Body of pancreas (tissue), 4 donors: ENCODE measurements at regions not wholly inside any gene's neighbourhood (a gene's known extent, or its start where the extent isn't known, plus 50 kb on each side); places are given as distances from the start of the nearest gene placed in this dataset.
"Not testable (repeated sequence)": the region's sequence is repeated elsewhere in the genome, so short reads cannot be mapped to it uniquely, and the experiment has no call there.

ENCODE experiments used
- ATAC-seq: fragments of 150-250 bp; one replicate; pipeline ENCODE4 v1.9.1; 2016
- DNase-seq, 4 donors: peaks; one replicate each; pipeline ENCODE4 v3.0.0-alpha.2; 2019
- H3K27ac ChIP-seq, 4 donors: fragments of 200-600 bp; sonication (generic); 1 replicate in 3 of 4; 2 replicates in 1 of 4; pipeline versions ENCODE4 v1.5.1 to v1.6.1; 2016 to 2019; ENCODE audit warnings: mild to moderate bottlenecking in 1 of 4, mixed read lengths in 1 of 4, moderate library complexity in 1 of 4
- H3K27me3 ChIP-seq, 2 donors: fragments of 200-600 bp; sonication (generic); one replicate each; pipeline ENCODE4 v1.6.0; 2016; ENCODE audit warnings: mild to moderate bottlenecking in 1 of 2
- H3K36me3 ChIP-seq, 2 donors: fragments of 200-600 bp; sonication (generic); replicated peaks in 1 of 2; 2 replicates each; pipeline ENCODE4 v1.5.1; 2016; ENCODE audit warnings: low read depth in 2 of 2; ENCODE audit not compliant: insufficient read depth in 1 of 2
- H3K4me1 ChIP-seq: fragments of 200-600 bp; sonication (generic); one replicate; pipeline ENCODE4 v1.6.0; 2016
- H3K4me3 ChIP-seq, 2 donors: fragments of 200-600 bp; sonication (generic); 1 replicate in 1 of 2; 2 replicates in 1 of 2; pipeline ENCODE4 v1.5.1; 2016 to 2019
- H3K9me3 ChIP-seq, 3 donors: fragments of 200-600 bp; sonication (generic); 1 replicate in 2 of 3; 2 replicates in 1 of 3; pipeline ENCODE4 v1.5.1; 2016
- POLR2A ChIP-seq, 3 donors: fragments of 450-650 bp; IDR thresholded peaks; one replicate each; pipeline ENCODE4 v1.6.1; 2016; ENCODE audit warnings: antibody characterized with exemption in 3 of 3, mild to moderate bottlenecking in 2 of 3
- WGBS, 2 donors: methylation state at CpG; one replicate each; pipeline ENCODE4 v1.1.5; 2017; 5-methylcytosine and 5-hydroxymethylcytosine counted together
- intact Hi-C: fragments of 100-400 bp; cut with DNase I; formaldehyde crosslinking; loops from one replicate; pipeline ENCODE4 v1.15.1; 2023
- TF ChIP-seq, protein P1 (sequence below), 7 experiments: fragments of 450-650 bp in 4 of 7; fragments of 200-600 bp in 3 of 7; sonication (generic) in 3 of 7; IDR thresholded peaks; one replicate each; pipeline ENCODE4 v1.5.1; 2016 to 2019; ENCODE audit warnings: antibody characterized with exemption in 7 of 7

DNA sequence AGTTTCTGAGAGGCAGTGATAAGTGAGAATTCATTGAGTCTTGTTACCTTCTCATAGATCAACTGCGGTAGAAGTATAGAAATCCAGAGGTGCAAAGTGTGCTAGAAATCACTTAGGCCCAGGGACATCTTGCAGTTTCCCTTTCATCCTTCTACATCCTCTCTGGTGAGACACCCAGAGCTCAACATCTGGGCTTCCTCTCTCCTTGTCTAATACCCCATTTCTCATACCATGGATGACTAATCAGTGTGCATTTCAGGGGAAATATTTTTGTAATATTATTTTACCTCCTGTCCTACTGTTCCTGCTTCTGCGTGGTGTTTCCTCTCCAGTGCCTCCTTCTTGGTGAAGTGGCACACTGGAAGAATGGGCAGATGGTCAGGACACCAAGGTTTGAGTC lies 322.4 kb downstream of the TFAP2B start:
- DNase-seq (no peak), ATAC-seq (no peak)
- intact Hi-C loops, result no loop called here
- H3K4me3 ChIP-seq, result no peak overlapping the region
- no peaks in the 10 kb centered on the region for H3K4me1 ChIP-seq
- H3K27ac ChIP-seq, result no peak overlapping the region
- WGBS, 2 donors, result 69 to 73% methylated on average over 2 of the region's 2 CpGs
- H3K36me3 ChIP-seq, result no peaks in the 10 kb centered on the region
- H3K27me3 ChIP-seq, result no peaks in the 10 kb centered on the region
- H3K9me3 ChIP-seq, result no peaks in the 10 kb centered on the region
- no peak for TF ChIP-seq POLR2A (IDR thresholded peaks at IDR 0.05)
- TF ChIP-seq, protein P1, sequence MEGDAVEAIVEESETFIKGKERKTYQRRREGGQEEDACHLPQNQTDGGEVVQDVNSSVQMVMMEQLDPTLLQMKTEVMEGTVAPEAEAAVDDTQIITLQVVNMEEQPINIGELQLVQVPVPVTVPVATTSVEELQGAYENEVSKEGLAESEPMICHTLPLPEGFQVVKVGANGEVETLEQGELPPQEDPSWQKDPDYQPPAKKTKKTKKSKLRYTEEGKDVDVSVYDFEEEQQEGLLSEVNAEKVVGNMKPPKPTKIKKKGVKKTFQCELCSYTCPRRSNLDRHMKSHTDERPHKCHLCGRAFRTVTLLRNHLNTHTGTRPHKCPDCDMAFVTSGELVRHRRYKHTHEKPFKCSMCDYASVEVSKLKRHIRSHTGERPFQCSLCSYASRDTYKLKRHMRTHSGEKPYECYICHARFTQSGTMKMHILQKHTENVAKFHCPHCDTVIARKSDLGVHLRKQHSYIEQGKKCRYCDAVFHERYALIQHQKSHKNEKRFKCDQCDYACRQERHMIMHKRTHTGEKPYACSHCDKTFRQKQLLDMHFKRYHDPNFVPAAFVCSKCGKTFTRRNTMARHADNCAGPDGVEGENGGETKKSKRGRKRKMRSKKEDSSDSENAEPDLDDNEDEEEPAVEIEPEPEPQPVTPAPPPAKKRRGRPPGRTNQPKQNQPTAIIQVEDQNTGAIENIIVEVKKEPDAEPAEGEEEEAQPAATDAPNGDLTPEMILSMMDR (IDR thresholded peaks at IDR 0.05), result no peak

DNA sequence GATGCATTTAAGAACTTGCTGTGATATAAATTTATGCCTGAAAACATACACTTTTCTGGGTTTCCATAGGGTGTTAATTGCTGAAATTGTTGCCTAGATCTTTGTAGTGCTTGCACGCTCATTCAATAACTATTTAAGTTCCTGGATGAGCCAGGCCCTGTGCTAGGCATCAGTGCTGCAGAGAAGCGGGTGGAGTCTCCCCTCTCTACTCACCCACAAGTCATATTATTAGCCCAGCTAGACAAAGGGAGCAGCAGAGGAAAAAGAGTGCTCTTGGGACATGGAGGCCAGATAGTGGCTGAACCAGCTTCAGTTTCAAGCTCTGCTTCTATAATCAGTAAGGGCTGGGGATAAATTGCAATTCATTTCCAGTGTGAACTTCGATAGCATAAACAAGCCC lies 329.1 kb downstream of the TFAP2B start:
- H3K36me3 ChIP-seq, result no peaks in the 10 kb centered on the region
- no peak overlapping the region for H3K27ac ChIP-seq
- ATAC-seq (no peak), DNase-seq (no peak)
- intact Hi-C loops, result no loop called here
- H3K27me3 ChIP-seq, result no peaks in the 10 kb centered on the region
- WGBS, 2 donors, result 67 to 69% methylated on average over 3 of the region's 3 CpGs
- no peak overlapping the region for H3K4me3 ChIP-seq
- H3K9me3 ChIP-seq, result no peaks in the 10 kb centered on the region
- TF ChIP-seq POLR2A (IDR thresholded peaks at IDR 0.05), result no peak
- TF ChIP-seq, protein P1 (IDR thresholded peaks at IDR 0.05), result no peak
- H3K4me1 ChIP-seq, result no peaks in the 10 kb centered on the region

DNA sequence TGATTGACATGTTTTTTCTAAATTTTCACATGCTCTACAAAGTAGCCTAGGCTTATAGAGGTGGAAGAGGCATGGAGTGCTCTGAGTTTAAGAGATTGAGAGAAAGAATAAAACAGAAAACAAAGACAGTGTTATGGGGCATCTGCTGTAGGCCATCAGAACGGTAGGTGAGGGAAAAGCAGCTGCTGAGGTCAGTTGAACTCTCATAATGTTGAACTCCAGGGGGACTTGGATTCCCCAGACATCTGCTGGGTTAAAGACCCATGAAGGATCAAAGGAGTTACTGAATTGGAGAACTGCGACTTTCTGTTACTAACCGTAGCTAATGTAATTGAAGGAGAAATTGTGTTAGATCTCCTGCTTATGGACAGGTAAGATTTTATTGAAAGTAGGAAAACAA lies 333.9 kb downstream of the TFAP2B start:
- H3K27me3 ChIP-seq, result no peaks in the 10 kb centered on the region
- intact Hi-C loops, result no loop called here
- ATAC-seq (no peak), DNase-seq (no peak)
- no peak overlapping the region for H3K4me3 ChIP-seq
- WGBS, 2 donors, result 41 to 50% methylated on average over 3 of the region's 3 CpGs
- TF ChIP-seq, protein P1 (IDR thresholded peaks at IDR 0.05), result no peak
- no peak for TF ChIP-seq POLR2A (IDR thresholded peaks at IDR 0.05)
- no peaks in the 10 kb centered on the region for H3K9me3 ChIP-seq
- H3K27ac ChIP-seq, result no peak overlapping the region
- H3K4me1 ChIP-seq, result no peaks in the 10 kb centered on the region
- no peaks in the 10 kb centered on the region for H3K36me3 ChIP-seq

DNA sequence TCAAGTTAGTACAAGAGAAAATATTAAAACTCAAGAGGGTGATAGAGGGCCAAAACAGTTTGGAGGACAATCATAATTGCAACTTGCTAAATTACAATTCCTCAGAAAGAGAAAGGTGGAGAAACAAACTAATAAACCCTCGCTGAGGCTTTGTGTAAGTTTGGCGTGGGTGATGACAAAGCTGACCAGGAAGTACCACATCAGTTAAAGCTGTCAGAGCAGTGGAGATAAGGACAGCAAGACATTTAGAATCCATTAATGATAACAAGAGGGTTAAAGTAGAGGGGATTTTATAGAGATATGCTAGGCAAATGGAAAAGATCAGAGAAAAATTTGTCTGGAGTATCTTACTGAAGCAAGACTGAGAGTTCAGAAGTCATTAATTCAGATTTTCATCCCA lies 334.4 kb downstream of the TFAP2B start:
- TF ChIP-seq POLR2A (IDR thresholded peaks at IDR 0.05), result no peak
- TF ChIP-seq, protein P1 (IDR thresholded peaks at IDR 0.05), result no peak
- Histone ChIP-seq H3K9me3 (no peaks in the 10 kb centered on the region), H3K4me1 (no peaks in the 10 kb centered on the region), H3K27ac (no peak overlapping the region), H3K4me3 (no peak overlapping the region), H3K27me3 (no peaks in the 10 kb centered on the region), H3K36me3 (no peaks in the 10 kb centered on the region)
- DNase-seq, result no peak
- ATAC-seq, result no peak
- intact Hi-C loops, result no loop called here
- WGBS, 2 donors, result 5 to 8% methylated on average over 2 of the region's 2 CpGs

DNA sequence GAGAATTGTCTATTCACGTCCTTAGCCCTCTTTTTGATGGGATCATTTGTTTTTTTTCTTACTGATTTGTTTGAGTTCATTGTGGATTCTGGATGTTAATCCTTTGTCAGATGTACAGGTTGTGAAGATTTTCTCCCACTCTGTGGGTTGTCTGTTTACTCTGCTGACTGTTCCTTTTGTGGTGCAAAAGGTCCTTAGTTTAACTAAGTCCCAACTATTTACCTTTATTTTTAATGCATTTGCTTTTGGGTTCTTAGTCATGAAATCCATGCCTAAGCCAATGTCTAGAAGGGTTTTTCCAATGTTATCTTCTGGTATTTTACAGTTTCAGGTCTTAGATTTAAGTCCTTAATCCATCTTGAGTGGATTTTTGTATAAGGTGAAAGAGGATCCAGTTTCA lies 336.3 kb downstream of the TFAP2B start:
- DNase-seq, H3K27ac ChIP-seq, H3K27me3 ChIP-seq, intact Hi-C loops, H3K4me1 ChIP-seq, H3K4me3 ChIP-seq, H3K36me3 ChIP-seq, H3K9me3 ChIP-seq, ATAC-seq: not testable (repeated sequence)
- WGBS, 2 donors, result 62 to 69% methylated on average over 1 of the region's 1 CpG

DNA sequence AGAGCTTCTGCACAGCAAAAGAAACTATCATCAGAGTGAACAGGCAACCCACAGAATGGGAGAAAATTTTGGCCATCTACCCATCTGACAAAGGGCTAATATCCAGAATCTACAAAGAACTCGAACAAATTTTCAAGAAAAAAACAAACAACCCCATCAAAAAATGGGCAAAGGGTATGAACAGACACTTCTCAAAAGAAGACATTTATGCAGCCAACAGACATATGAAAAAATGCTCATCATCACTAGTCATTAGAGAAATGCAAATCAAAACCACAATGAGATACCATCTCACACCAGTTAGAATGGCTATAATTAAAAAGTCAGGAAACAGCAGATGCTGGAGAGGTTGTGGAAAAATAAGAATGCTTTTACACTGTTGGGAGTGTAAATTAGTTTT lies 340.6 kb downstream of the TFAP2B start:
- H3K4me1 ChIP-seq, H3K27me3 ChIP-seq, H3K4me3 ChIP-seq, H3K9me3 ChIP-seq, H3K36me3 ChIP-seq, H3K27ac ChIP-seq, ATAC-seq, DNase-seq, intact Hi-C loops: not testable (repeated sequence)
- WGBS, 2 donors, result 55 to 73% methylated on average over 1 of the region's 1 CpG
